GM23248 (cell line): ENCODE measurements at regions not wholly inside any gene's neighbourhood (a gene's known extent, or its start where the extent isn't known, plus 50 kb on each side); places are given as distances from the start of the nearest gene placed in this dataset.
"Not testable (repeated sequence)": the region's sequence is repeated elsewhere in the genome, so short reads cannot be mapped to it uniquely, and the experiment has no call there.

Experiments used
- DNase-seq: peaks from one replicate; pipeline ENCODE4 v3.0.0-alpha.2; 2015
- H2AFZ ChIP-seq: fragments of 200-600 bp; sonication (generic); 2 replicates; pipeline ENCODE4 v1.6.1; 2016; ENCODE audit warnings: antibody characterized with exemption
- H3F3A ChIP-seq: fragments of 200-600 bp; sonication (generic); 2 replicates; pipeline ENCODE4 v1.6.1; 2016; ENCODE audit warnings: mild to moderate bottlenecking, antibody characterized with exemption, mixed run types; ENCODE audit not compliant: insufficient read depth
- H3K27ac ChIP-seq: fragments of 200-600 bp; sonication (generic); 2 replicates; pipeline ENCODE4 v1.5.1; 2016; ENCODE audit warnings: mild to moderate bottlenecking
- H3K27me3 ChIP-seq: fragments of 200-600 bp; sonication (generic); replicated peaks from 2 replicates; pipeline ENCODE4 v1.6.1; 2016; ENCODE audit warnings: mild to moderate bottlenecking; ENCODE audit not compliant: insufficient read depth
- H3K36me3 ChIP-seq: fragments of 200-600 bp; sonication (generic); 2 replicates; pipeline ENCODE4 v1.6.1; 2016; ENCODE audit warnings: low read depth, mild to moderate bottlenecking
- H3K4me1 ChIP-seq: fragments of 200-600 bp; sonication (generic); 2 replicates; pipeline ENCODE4 v1.6.1; 2016; ENCODE audit warnings: mild to moderate bottlenecking; ENCODE audit not compliant: insufficient read depth
- H3K4me2 ChIP-seq: fragments of 200-600 bp; sonication (generic); one replicate; pipeline ENCODE4 v1.6.1; 2016; ENCODE audit warnings: mild to moderate bottlenecking; ENCODE audit not compliant: unreplicated experiment
- H3K4me3 ChIP-seq: fragments of 200-600 bp; sonication (generic); 2 replicates; pipeline ENCODE4 v1.5.1; 2016; ENCODE audit warnings: mild to moderate bottlenecking
- H3K79me2 ChIP-seq: fragments of 200-600 bp; sonication (generic); 2 replicates; pipeline ENCODE4 v1.6.1; 2016; ENCODE audit warnings: mild to moderate bottlenecking; ENCODE audit not compliant: insufficient read depth
- H3K9ac ChIP-seq: fragments of 200-600 bp; sonication (generic); 2 replicates; pipeline ENCODE4 v1.6.1; 2016; ENCODE audit warnings: mild to moderate bottlenecking
- H3K9me2 ChIP-seq: fragments of 200-600 bp; sonication (generic); 2 replicates; pipeline ENCODE4 v1.6.1; 2016; ENCODE audit warnings: mixed run types, mild to moderate bottlenecking, moderate library complexity; ENCODE audit not compliant: insufficient read depth
- H3K9me3 ChIP-seq: fragments of 200-600 bp; sonication (generic); one replicate; pipeline ENCODE4 v1.6.1; 2017; ENCODE audit warnings: low read depth
- H4K20me1 ChIP-seq: fragments of 200-600 bp; sonication (generic); 2 replicates; pipeline ENCODE4 v1.6.0; 2016; ENCODE audit not compliant: insufficient read depth
- EZH2 ChIP-seq: fragments of 200-600 bp; sonication (generic); IDR thresholded peaks from 2 replicates; pipeline ENCODE4 v1.6.1; 2018; ENCODE audit warnings: antibody characterized with exemption, mild to moderate bottlenecking; ENCODE audit not compliant: insufficient read depth, poor library complexity, severe bottlenecking
- EZH2phosphoT487 ChIP-seq: fragments of 200-600 bp; sonication (generic); IDR thresholded peaks from 2 replicates; pipeline ENCODE4 v1.6.1; 2018; ENCODE audit warnings: antibody characterized with exemption, moderate library complexity, mild to moderate bottlenecking, low read depth; ENCODE audit not compliant: insufficient read depth
- WGBS, 2 experiments: methylation state at CpG; one replicate each; pipeline ENCODE4 v1.1.6; 2015 to 2017; ENCODE audit warnings: low lambda C conversion rate in 2 of 2, low coverage in 1 of 2; ENCODE audit errors: missing lambda C conversion rate in 2 of 2; 5-methylcytosine and 5-hydroxymethylcytosine counted together
- in situ Hi-C: fragments of 300-500 bp; cut with MboI; formaldehyde crosslinking; loops from 2 replicates; pipeline ENCODE4 v1.15.0; 2020

GRCh38 chr2:192669505-192670091 lies 474.9 kb upstream of the TMEFF2 start:
- Histone ChIP-seq H3F3A (no peaks in the 10 kb centered on the region), H2AFZ (no peak overlapping the region), H3K9me2 (no peaks in the 10 kb centered on the region), H3K36me3 (no peaks in the 10 kb centered on the region), H3K9ac (no peak overlapping the region), H3K79me2 (no peaks in the 10 kb centered on the region), H3K4me3 (no peak overlapping the region), H3K9me3 (no peaks in the 10 kb centered on the region), H3K27me3 (no peaks in the 10 kb centered on the region), H4K20me1 (no peaks in the 10 kb centered on the region), H3K4me1 (no peaks in the 10 kb centered on the region), H3K27ac (no peak overlapping the region), H3K4me2 (no peak overlapping the region)
- TF ChIP-seq EZH2phosphoT487 (no peak), EZH2 (no peak)
- WGBS, 2 experiments, result 27 to 35% methylated on average over 8 of the region's 8 CpGs
- in situ Hi-C loops, result no loop called here
- no peak for DNase-seq

DNA sequence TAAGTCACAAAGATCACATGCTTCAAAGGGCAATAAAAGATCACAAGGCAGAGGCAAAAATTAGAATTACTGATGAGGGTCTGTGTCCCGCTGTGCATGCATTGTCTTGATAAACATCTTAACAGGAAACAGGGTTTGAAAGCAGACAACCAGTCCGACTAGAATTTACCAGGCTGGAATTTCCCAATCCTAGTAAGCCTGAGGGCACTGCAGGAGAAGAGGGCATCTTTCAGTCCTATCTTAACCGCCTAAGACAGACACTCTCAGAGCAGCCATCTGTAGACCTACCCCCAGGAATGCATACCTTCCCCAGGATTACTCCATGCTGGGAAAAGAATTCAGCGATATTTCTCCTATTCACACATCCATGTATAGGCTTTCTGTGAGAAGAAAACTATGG lies 465.8 kb upstream of the TMEFF2 start:
- H3K4me3 ChIP-seq, H3K27ac ChIP-seq, H4K20me1 ChIP-seq, H2AFZ ChIP-seq, DNase-seq, H3K79me2 ChIP-seq, H3K4me2 ChIP-seq, H3K9me2 ChIP-seq, H3K27me3 ChIP-seq, H3K9me3 ChIP-seq, in situ Hi-C loops, H3K36me3 ChIP-seq, H3K9ac ChIP-seq, H3F3A ChIP-seq, H3K4me1 ChIP-seq: not testable (repeated sequence)
- 22 to 32% methylated on average over 4 of the region's 4 CpGs for WGBS, 2 experiments

GRCh38 chr2:192657362-192657761 lies 462.6 kb upstream of the TMEFF2 start:
- H3K79me2 ChIP-seq, result no peaks in the 10 kb centered on the region
- H3K27me3 ChIP-seq, result no peaks in the 10 kb centered on the region
- no peak overlapping the region for H3K4me2 ChIP-seq
- in situ Hi-C loops, result no loop called here
- no peak for DNase-seq
- H3F3A ChIP-seq, result no peaks in the 10 kb centered on the region
- no peak overlapping the region for H3K9ac ChIP-seq
- no peaks in the 10 kb centered on the region for H3K4me1 ChIP-seq
- H3K36me3 ChIP-seq, result no peaks in the 10 kb centered on the region
- H4K20me1 ChIP-seq, result no peaks in the 10 kb centered on the region
- H2AFZ ChIP-seq, result no peak overlapping the region
- no peak for TF ChIP-seq EZH2
- TF ChIP-seq EZH2phosphoT487, result no peak
- H3K27ac ChIP-seq, result no peak overlapping the region
- no peaks in the 10 kb centered on the region for H3K9me2 ChIP-seq
- H3K4me3 ChIP-seq, result no peak overlapping the region
- H3K9me3 ChIP-seq, result no peaks in the 10 kb centered on the region
- WGBS, 2 experiments, result 35 to 59% methylated on average over 3 of the region's 3 CpGs

GRCh38 chr2:192655916-192656315 lies 461.2 kb upstream of the TMEFF2 start:
- Histone ChIP-seq H3K4me3 (no peak overlapping the region), H3K9ac (no peak overlapping the region), H4K20me1 (no peaks in the 10 kb centered on the region), H3K36me3 (no peaks in the 10 kb centered on the region), H3K79me2 (no peaks in the 10 kb centered on the region), H3K9me2 (no peaks in the 10 kb centered on the region), H2AFZ (no peak overlapping the region), H3K9me3 (no peaks in the 10 kb centered on the region), H3K27ac (no peak overlapping the region), H3K4me1 (no peaks in the 10 kb centered on the region), H3K4me2 (no peak overlapping the region), H3K27me3 (no peaks in the 10 kb centered on the region), H3F3A (no peaks in the 10 kb centered on the region)
- in situ Hi-C loops, result no loop called here
- no peak for DNase-seq
- WGBS, 2 experiments, result 19 to 20% methylated on average over 3 of the region's 3 CpGs
- no peak for TF ChIP-seq EZH2phosphoT487
- TF ChIP-seq EZH2, result no peak

DNA sequence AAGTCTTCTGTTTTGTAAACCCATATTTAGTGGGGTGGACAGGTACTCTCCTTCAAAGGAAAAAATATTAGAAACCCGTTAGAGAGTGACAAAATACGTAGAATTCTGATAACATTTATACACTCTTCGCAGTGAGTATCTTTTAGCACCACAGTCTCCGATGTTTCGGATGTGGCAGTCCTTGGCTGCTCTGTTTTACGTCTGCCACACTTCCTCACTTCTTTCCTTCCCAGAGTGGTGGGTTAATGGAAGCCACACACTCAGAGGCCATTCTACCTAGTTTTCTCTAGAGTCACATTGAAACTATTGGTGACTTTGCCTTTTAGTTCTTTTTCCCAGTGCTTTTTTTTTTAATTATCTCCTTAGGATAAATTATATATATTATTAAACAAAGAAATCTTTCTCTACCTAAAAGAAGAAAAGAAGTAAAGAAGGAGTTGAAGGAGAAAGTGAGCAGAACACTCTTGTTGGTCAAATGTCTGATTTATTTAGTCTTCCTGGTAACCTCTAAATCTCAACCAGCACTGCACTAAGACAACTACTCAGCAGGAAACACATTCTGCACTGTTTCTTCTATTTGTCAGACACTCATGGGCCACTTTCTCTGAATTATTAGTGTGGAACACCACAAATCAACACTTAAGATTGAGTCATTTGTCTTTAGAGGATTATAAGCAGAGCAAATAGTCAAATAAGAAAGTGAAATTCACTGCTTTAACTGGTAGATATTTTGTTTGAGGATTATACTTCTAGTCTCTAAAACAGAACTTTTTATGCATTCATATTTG lies 451.3 kb upstream of the TMEFF2 start:
- Histone ChIP-seq H2AFZ (no peak overlapping the region), H3K79me2 (no peaks in the 10 kb centered on the region), H3K27ac (no peak overlapping the region), H3K4me1 (no peaks in the 10 kb centered on the region), H3K27me3 (no peaks in the 10 kb centered on the region), H3K36me3 (no peaks in the 10 kb centered on the region), H3K9ac (no peak overlapping the region), H4K20me1 (no peaks in the 10 kb centered on the region), H3F3A (no peaks in the 10 kb centered on the region), H3K9me3 (no peaks in the 10 kb centered on the region), H3K4me3 (no peak overlapping the region), H3K4me2 (no peak overlapping the region), H3K9me2 (no peaks in the 10 kb centered on the region)
- 4 to 7% methylated on average over 6 of the region's 6 CpGs for WGBS, 2 experiments
- TF ChIP-seq EZH2phosphoT487, result no peak
- no peak for TF ChIP-seq EZH2
- no peak for DNase-seq
- in situ Hi-C loops, result no loop called here
